IMR-90 (cell line): ENCODE measurements at regions not wholly inside any gene's neighbourhood (a gene's known extent, or its start where the extent isn't known, plus 50 kb on each side); places are given as distances from the start of the nearest gene placed in this dataset.

Experiments
- ATAC-seq: fragments of 200-7000 bp; cut with Tn5 transposase; 2 replicates; pipeline ENCODE4 v1.9.1; 2020; ENCODE audit warnings: low read depth, mild to moderate bottlenecking, moderate library complexity
- BruUV-seq: library from RNA; stranded (reverse); fragments of 400-500 nt; replicated peaks from 2 replicates; lab custom pipeline; 2021; lab: Mats Ljungman, UMichigan
- CTCF ChIA-PET: fragments of 300-600 bp; formaldehyde crosslinking; extraction: SDS; loops from one replicate; lab custom pipeline; 2021; ENCODE audit warnings: antibody characterized with exemption; lab: Yijun Ruan, JAX
- POLR2A ChIA-PET: fragments of 300-600 bp; sonication (Branson Sonifier 250); formaldehyde crosslinking; loops from one replicate; lab custom pipeline; 2022; ENCODE audit warnings: antibody characterized with exemption; ENCODE audit not compliant: unreplicated experiment; lab: Charles Lee
- DNase-seq: peaks from one replicate; pipeline ENCODE4 v3.0.0; 2013
- H2AFZ ChIP-seq: replicated peaks from 2 replicates; pipeline ENCODE3; 2013; ENCODE audit warnings: low read length, mild to moderate bottlenecking; ENCODE audit not compliant: poor library complexity
- H2AK5ac ChIP-seq: 2 replicates; pipeline ENCODE4 v1.6.1; 2013; ENCODE audit warnings: low read depth, low read length, inconsistent platforms
- H2AK9ac ChIP-seq: replicated peaks from 2 replicates; pipeline ENCODE3; 2013; ENCODE audit warnings: mild to moderate bottlenecking, low read depth, low read length, moderate library complexity; ENCODE audit not compliant: poor library complexity
- H2BK120ac ChIP-seq: 2 replicates; pipeline ENCODE4 v1.6.1; 2013; ENCODE audit warnings: low read depth, low read length, inconsistent platforms
- H2BK15ac ChIP-seq: 3 replicates; pipeline ENCODE4 v1.6.1; 2013; ENCODE audit warnings: low read depth, low read length, inconsistent platforms
- H2BK20ac ChIP-seq: 2 replicates; pipeline ENCODE4 v1.6.1; 2013; ENCODE audit warnings: low read depth, mild to moderate bottlenecking, inconsistent platforms, low read length, moderate library complexity
- H2BK5ac ChIP-seq: 2 replicates; pipeline ENCODE4 v1.6.1; 2013; ENCODE audit warnings: mild to moderate bottlenecking, low read depth, low read length, inconsistent platforms; ENCODE audit not compliant: poor library complexity, severe bottlenecking
- H3K14ac ChIP-seq: replicated peaks from 2 replicates; pipeline ENCODE4 v1.6.1; 2013; ENCODE audit warnings: low read depth, low read length, inconsistent platforms
- H3K18ac ChIP-seq: 2 replicates; pipeline ENCODE4 v1.6.1; 2013; ENCODE audit warnings: low read depth, low read length, control low read depth
- H3K23ac ChIP-seq: 2 replicates; pipeline ENCODE4 v1.6.1; 2013; ENCODE audit warnings: low read depth, low read length, inconsistent platforms
- H3K27ac ChIP-seq: 2 replicates; pipeline ENCODE4 v1.5.1; 2013; ENCODE audit warnings: mild to moderate bottlenecking, control low read depth, low read length; ENCODE audit not compliant: insufficient read depth
- H3K27me3 ChIP-seq: 2 replicates; pipeline ENCODE4 v1.6.1; 2013; ENCODE audit warnings: low read length; ENCODE audit not compliant: control insufficient read depth, insufficient read depth
- H3K36me3 ChIP-seq: 2 replicates; pipeline ENCODE4 v1.6.1; 2013; ENCODE audit warnings: low read length, mixed read lengths; ENCODE audit not compliant: control insufficient read depth, insufficient read depth
- H3K4ac ChIP-seq: 2 replicates; pipeline ENCODE4 v1.6.1; 2013; ENCODE audit warnings: low read depth, low read length, inconsistent platforms
- H3K4me1 ChIP-seq: 2 replicates; pipeline ENCODE4 v1.6.1; 2013; ENCODE audit warnings: low read length, mixed read lengths; ENCODE audit not compliant: control insufficient read depth, insufficient read depth
- H3K4me2 ChIP-seq: 2 replicates; pipeline ENCODE4 v1.6.1; 2013; ENCODE audit warnings: low read depth, mild to moderate bottlenecking, control low read depth, low read length, moderate library complexity
- H3K4me3 ChIP-seq: 2 replicates; pipeline ENCODE4 v1.5.1; 2013; ENCODE audit warnings: low read depth, mild to moderate bottlenecking, control low read depth, low read length, moderate library complexity; ENCODE audit not compliant: insufficient read depth
- H3K56ac ChIP-seq: 2 replicates; pipeline ENCODE4 v1.6.1; 2013; ENCODE audit warnings: low read length, inconsistent platforms; ENCODE audit not compliant: insufficient read depth; ENCODE audit errors: extremely low read depth
- H3K79me1 ChIP-seq, 2 experiments: 2 replicates each; pipeline ENCODE4 v1.6.1; 2013; ENCODE audit warnings: low read length in 2 of 2, inconsistent platforms in 1 of 2, low read depth in 1 of 2
- H3K9ac ChIP-seq: 2 replicates; pipeline ENCODE4 v1.6.1; 2013; ENCODE audit warnings: low read depth, low read length, control low read depth
- H3K9me1 ChIP-seq: 2 replicates; pipeline ENCODE4 v1.6.1; 2013; ENCODE audit warnings: low read length, inconsistent platforms; ENCODE audit not compliant: insufficient read depth
- H3K9me3 ChIP-seq: 2 replicates; pipeline ENCODE4 v1.6.1; 2013; ENCODE audit warnings: low read length; ENCODE audit not compliant: control insufficient read depth, insufficient read depth
- H4K20me1 ChIP-seq: 2 replicates; pipeline ENCODE4 v1.6.1; 2013; ENCODE audit warnings: low read length, inconsistent platforms; ENCODE audit not compliant: insufficient read depth
- H4K5ac ChIP-seq: 2 replicates; pipeline ENCODE4 v1.6.1; 2013; ENCODE audit warnings: mild to moderate bottlenecking, low read depth, low read length, control low read depth
- H4K8ac ChIP-seq, 2 experiments: 2 replicates each; pipeline ENCODE4 v1.6.1; 2013; ENCODE audit warnings: low read depth in 2 of 2, low read length in 2 of 2, control low read depth in 1 of 2, inconsistent platforms in 1 of 2
- H4K91ac ChIP-seq: 2 replicates; pipeline ENCODE4 v1.6.1; 2013; ENCODE audit warnings: low read depth, low read length, inconsistent platforms; ENCODE audit not compliant: insufficient read depth
- BHLHE40 ChIP-seq: fragments of 150-350 bp; IDR thresholded peaks from 2 replicates; pipeline ENCODE4 v1.6.1; 2016; ENCODE audit warnings: mild to moderate bottlenecking, low read depth, low read length
- CEBPB ChIP-seq: IDR thresholded peaks from 2 replicates; pipeline ENCODE4 v1.6.1; 2012; ENCODE audit warnings: low read depth, low read length, improper control_type of control experiment
- CHD1 ChIP-seq: IDR thresholded peaks from 2 replicates; pipeline ENCODE4 v1.6.1; 2012; ENCODE audit warnings: low read depth, low read length, improper control_type of control experiment
- CTCF ChIP-seq: conservative IDR thresholded peaks from 2 replicates; pipeline ENCODE4 v1.5.1; 2012; ENCODE audit warnings: mild to moderate bottlenecking, low read depth, low read length, improper control_type of control experiment
- ELK1 ChIP-seq: fragments of 150-350 bp; IDR thresholded peaks from 2 replicates; pipeline ENCODE4 v1.6.1; 2016; ENCODE audit warnings: low read depth, mild to moderate bottlenecking, low read length, moderate library complexity, borderline replicate concordance
- FOS ChIP-seq: fragments of 150-350 bp; IDR thresholded peaks from 2 replicates; pipeline ENCODE4 v1.6.1; 2016; ENCODE audit warnings: low read depth, low read length
- MAFK ChIP-seq: IDR thresholded peaks from 2 replicates; pipeline ENCODE4 v1.6.1; 2012; ENCODE audit warnings: low read depth, low read length, improper control_type of control experiment
- MAZ ChIP-seq: IDR thresholded peaks from 2 replicates; pipeline ENCODE4 v1.6.1; 2012; ENCODE audit warnings: low read depth, mild to moderate bottlenecking, low read length, improper control_type of control experiment, moderate library complexity, borderline replicate concordance
- MXI1 ChIP-seq: IDR thresholded peaks from 2 replicates; pipeline ENCODE4 v1.6.1; 2012; ENCODE audit warnings: low read depth, mild to moderate bottlenecking, low read length, moderate library complexity, borderline replicate concordance
- NFE2L2 ChIP-seq: fragments of 150-350 bp; IDR thresholded peaks from 2 replicates; pipeline ENCODE4 v1.6.1; 2016; ENCODE audit warnings: low read depth, mild to moderate bottlenecking, low read length
- POLR2A ChIP-seq: IDR thresholded peaks from 2 replicates; pipeline ENCODE4 v1.6.1; 2012; ENCODE audit warnings: mild to moderate bottlenecking, low read depth, low read length
- RAD21 ChIP-seq: IDR thresholded peaks from 2 replicates; pipeline ENCODE4 v1.6.1; 2012; ENCODE audit warnings: low read length, improper control_type of control experiment
- RCOR1 ChIP-seq: IDR thresholded peaks from 2 replicates; pipeline ENCODE4 v1.6.1; 2012; ENCODE audit warnings: mild to moderate bottlenecking, low read length, improper control_type of control experiment; ENCODE audit not compliant: insufficient replicate concordance
- RFX5 ChIP-seq: IDR thresholded peaks from 2 replicates; pipeline ENCODE4 v1.8.0; 2012; ENCODE audit warnings: low read depth, mild to moderate bottlenecking, low read length, moderate library complexity
- SMC3 ChIP-seq: fragments of 150-350 bp; IDR thresholded peaks from 2 replicates; pipeline ENCODE4 v1.6.1; 2016; ENCODE audit warnings: low read depth, mild to moderate bottlenecking, antibody characterized with exemption, low read length, moderate library complexity
- USF2 ChIP-seq: fragments of 150-350 bp; IDR thresholded peaks from 2 replicates; pipeline ENCODE4 v1.6.1; 2017; ENCODE audit warnings: mild to moderate bottlenecking, antibody characterized with exemption, low read length, low read depth
- WGBS, 2 experiments: methylation state at CpG; one replicate each; pipeline versions ENCODE4 v1.1.5 to v1.1.7; 2013; ENCODE audit warnings: missing lambda C conversion rate in 2 of 2; ENCODE audit not compliant: insufficient read length in 1 of 2; ENCODE audit errors: extremely low coverage in 2 of 2; 5-methylcytosine and 5-hydroxymethylcytosine counted together
- dilution Hi-C: fragments of 300-500 bp; cut with HindIII; formaldehyde crosslinking; loops from one replicate; pipeline ENCODE4 v1.14.3; 2018; ENCODE audit warnings: low sequenced_read_pairs; ENCODE audit not compliant: unreplicated experiment
- in situ Hi-C: fragments of 300-500 bp; cut with MboI; formaldehyde crosslinking; loops from 3 replicates; pipeline ENCODE4 v1.14.3; 2019; ENCODE audit warnings: low sequenced_read_pairs, inconsistent platforms, mixed read lengths
- intact Hi-C: fragments of 100-400 bp; cut with micrococcal nuclease; formaldehyde crosslinking; loops from 2 replicates; pipeline ENCODE4 v1.10.0; 2022

GRCh38 chr2:186125625-186126024, 360.4 kb upstream of the ZC3H15 start:
- Histone ChIP-seq H4K91ac (no peak overlapping the region), H2AK5ac (no peak overlapping the region), H3K36me3 (no peaks in the 10 kb centered on the region), H2AFZ (no peak overlapping the region), H3K14ac (no peak overlapping the region), H3K4me2 (no peak overlapping the region), H4K20me1 (no peaks in the 10 kb centered on the region), H3K27ac (no peak overlapping the region), H2BK120ac (no peak overlapping the region), H3K9me3 (no peaks in the 10 kb centered on the region), H3K4ac (no peak overlapping the region), H3K4me1 (no peaks in the 10 kb centered on the region), H3K56ac (no peak overlapping the region), H4K8ac (no peak overlapping the region), H2BK5ac (no peak overlapping the region), H3K23ac (no peak overlapping the region), H4K5ac (no peak overlapping the region), H2BK15ac (no peak overlapping the region), H3K4me3 (no peak overlapping the region), H3K79me1 (no peaks in the 10 kb centered on the region), H3K9ac (no peak overlapping the region), H3K9me1 (no peaks in the 10 kb centered on the region), H3K18ac (no peak overlapping the region), H2AK9ac (no peak overlapping the region), H3K27me3 (no peaks in the 10 kb centered on the region), H2BK20ac (no peak overlapping the region)
- intact Hi-C loops (no loop called here), in situ Hi-C loops (no loop called here), dilution Hi-C loops (no loop called here)
- ChIA-PET CTCF (no interaction called here), POLR2A (no interaction called here)
- WGBS, 2 experiments: no CpG with 5 or more reads among the region's 1 CpG
- BruUV-seq: no TSS peak
- no peak for ATAC-seq
- TF ChIP-seq MAZ (no peak), ELK1 (no peak), BHLHE40 (no peak), CEBPB (no peak), MXI1 (no peak), CTCF (no peak), MAFK (no peak), CHD1 (no peak), RCOR1 (no peak), RAD21 (no peak), POLR2A (no peak), RFX5 (no peak), SMC3 (no peak), USF2 (no peak), FOS (no peak), NFE2L2 (no peak)
- no peak for DNase-seq
